NT2/D1 (cell line): ENCODE measurements at regions not wholly inside any gene's neighbourhood (a gene's known extent, or its start where the extent isn't known, plus 50 kb on each side); places are given as distances from the start of the nearest gene placed in this dataset.
"Not testable (repeated sequence)": the region's sequence is repeated elsewhere in the genome, so short reads cannot be mapped to it uniquely, and the experiment has no call there.

Experiments used
- SUZ12 ChIP-seq: IDR thresholded peaks from 2 replicates; pipeline ENCODE4 v1.6.1; 2011; ENCODE audit not compliant: insufficient read length, insufficient read depth; ENCODE audit errors: extremely low read depth
- YY1 ChIP-seq: IDR thresholded peaks from 2 replicates; pipeline ENCODE4 v1.6.1; 2011; ENCODE audit not compliant: insufficient read length, insufficient read depth
- ZNF274 ChIP-seq: IDR thresholded peaks from 2 replicates; pipeline ENCODE4 v1.6.1; 2011; ENCODE audit warnings: mild to moderate bottlenecking, low read depth, low read length

DNA sequence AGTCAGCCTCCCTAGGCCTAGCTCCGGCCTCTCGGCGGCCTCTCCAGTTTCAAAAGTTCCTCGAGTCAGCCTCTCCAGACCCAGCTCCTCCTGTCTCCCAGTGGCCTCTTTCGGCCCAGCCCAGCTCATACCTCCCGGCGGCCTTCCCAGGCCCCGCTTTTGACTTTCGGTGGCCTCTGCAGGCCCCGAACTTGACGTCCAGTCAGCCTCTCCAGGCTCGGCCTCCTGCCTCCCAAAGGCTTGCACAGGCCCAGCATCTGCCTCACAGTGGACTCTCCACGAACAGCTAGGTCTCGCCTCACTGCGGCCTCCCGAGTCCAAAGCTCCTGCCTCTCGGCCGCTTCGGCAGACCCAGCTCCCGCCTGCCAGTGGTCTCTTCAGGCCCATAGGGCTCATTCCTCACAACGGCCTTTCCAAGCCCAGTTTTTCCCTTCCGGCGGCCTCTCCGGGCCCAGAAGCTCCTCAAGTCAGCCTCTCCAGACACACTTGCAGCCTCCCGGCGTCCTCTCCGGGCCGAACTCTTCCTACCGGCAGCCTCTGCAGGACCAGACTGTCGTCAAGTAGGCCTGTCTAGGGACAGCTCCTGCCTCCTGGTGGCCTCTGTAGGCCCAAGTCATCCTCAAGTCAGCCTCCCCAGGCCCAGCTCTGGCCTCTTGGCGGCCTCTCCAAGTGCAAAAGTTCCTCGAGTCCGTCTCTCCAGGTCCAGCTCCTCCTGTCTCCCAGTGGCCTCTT lies 249.9 kb upstream of the ZNF722 start:
- not testable (repeated sequence) for TF ChIP-seq ZNF274, SUZ12, YY1
